Gastroesophageal sphincter (tissue), 4 donors: ENCODE measurements at regions not wholly inside any gene's neighbourhood (a gene's known extent, or its start where the extent isn't known, plus 50 kb on each side); places are given as distances from the start of the nearest gene placed in this dataset.

Experiments
- ATAC-seq: fragments of 150-250 bp; one replicate; pipeline ENCODE4 v1.9.1; 2016; ENCODE audit warnings: mild to moderate bottlenecking, moderate library complexity
- H3K27ac ChIP-seq, 4 donors: fragments of 200-600 bp; sonication (generic) in 3 of 4; 1 replicate in 3 of 4; 2 replicates in 1 of 4; pipeline ENCODE4 v1.5.1; 2016 to 2019
- H3K27me3 ChIP-seq: fragments of 200-600 bp; sonication (generic); one replicate; pipeline ENCODE4 v1.5.1; 2019
- H3K36me3 ChIP-seq, 2 donors: fragments of 200-600 bp; sonication (generic); one replicate each; pipeline ENCODE4 v1.5.1; 2019; ENCODE audit warnings: control low read depth in 1 of 2
- H3K4me1 ChIP-seq, 3 donors: fragments of 200-600 bp; sonication (generic); 1 replicate in 2 of 3; 2 replicates in 1 of 3; pipeline ENCODE4 v1.5.1; 2016 to 2019; ENCODE audit warnings: control low read depth in 2 of 3
- H3K4me3 ChIP-seq, 2 donors: fragments of 200-600 bp; sonication (generic); one replicate each; pipeline ENCODE4 v1.5.1; 2019; ENCODE audit warnings: mild to moderate bottlenecking in 1 of 2, moderate library complexity in 1 of 2
- H3K9me3 ChIP-seq, 3 donors: fragments of 200-600 bp; sonication (generic); one replicate each; pipeline ENCODE4 v1.5.1; 2017 to 2019; ENCODE audit warnings: control low read depth in 2 of 3
- CTCF ChIP-seq, 4 experiments: fragments of 200-600 bp in 2 of 4; fragments of 450-650 bp in 2 of 4; sonication (generic) in 1 of 4; IDR thresholded peaks; one replicate each; pipeline ENCODE4 v1.5.1; 2017 to 2019; ENCODE audit warnings: antibody characterized with exemption in 4 of 4, mild to moderate bottlenecking in 2 of 4, moderate library complexity in 2 of 4
- EP300 ChIP-seq: sonication (generic); formaldehyde crosslinking; IDR thresholded peaks from one replicate; pipeline ENCODE4 v1.6.1; 2017; ENCODE audit warnings: antibody characterized with exemption, mild to moderate bottlenecking
- POLR2A ChIP-seq, 2 donors: fragments of 450-650 bp; IDR thresholded peaks; one replicate each; pipeline ENCODE4 v1.6.1; 2017; ENCODE audit warnings: antibody characterized with exemption in 2 of 2, mild to moderate bottlenecking in 2 of 2, moderate library complexity in 1 of 2
- POLR2AphosphoS5 ChIP-seq: sonication (generic); formaldehyde crosslinking; IDR thresholded peaks from one replicate; pipeline ENCODE4 v1.6.1; 2017; ENCODE audit warnings: antibody characterized with exemption
- WGBS, 2 donors: methylation state at CpG; one replicate each; pipeline ENCODE4 v1.1.5; 2018; ENCODE audit warnings: low coverage in 1 of 2; 5-methylcytosine and 5-hydroxymethylcytosine counted together

- no peak overlapping the region for H3K27ac ChIP-seq
- no peaks in the 10 kb centered on the region for H3K9me3 ChIP-seq
- peaks cover 0 to 11% (median 6%) of the 10 kb centered on the region in 3 donors for H3K4me1 ChIP-seq
- TF ChIP-seq EP300 = no peak
- TF ChIP-seq POLR2AphosphoS5 = no peak
- TF ChIP-seq CTCF (IDR thresholded peaks at IDR 0.05) = no peak
- TF ChIP-seq POLR2A (IDR thresholded peaks at IDR 0.05) = no peak
- WGBS, 2 donors = 50 to 84% methylated on average over 1 to 3 of the region's 5 CpGs
- no peaks in the 10 kb centered on the region for H3K36me3 ChIP-seq
- H3K27me3 ChIP-seq = no peaks in the 10 kb centered on the region
- ATAC-seq = no peak
- no peak overlapping the region for H3K4me3 ChIP-seq
These were observed 65.1 kb upstream of the PLEKHG1 start for GRCh38 chr6:150534553-150534952.

- no peak for ATAC-seq
- TF ChIP-seq EP300 (no peak), POLR2AphosphoS5 (no peak), CTCF (IDR thresholded peaks at IDR 0.05) (no peak), POLR2A (IDR thresholded peaks at IDR 0.05) (no peak)
- WGBS, 2 donors = 86 to 89% methylated on average over 4 of the region's 4 CpGs
- no peak overlapping the region for H3K27ac ChIP-seq
- no peaks in the 10 kb centered on the region for H3K9me3 ChIP-seq
- H3K4me1 ChIP-seq = peaks cover 0 to 11% (median 6%) of the 10 kb centered on the region in 3 donors
- no peaks in the 10 kb centered on the region for H3K36me3 ChIP-seq
- H3K27me3 ChIP-seq = no peaks in the 10 kb centered on the region
- H3K4me3 ChIP-seq = no peak overlapping the region
These were observed 64.4 kb upstream of the PLEKHG1 start for GRCh38 chr6:150535151-150535804.

- Histone ChIP-seq H3K4me1 (peaks cover 0 to 11% (median 6%) of the 10 kb centered on the region in 3 donors), H3K9me3 (no peaks in the 10 kb centered on the region), H3K4me3 (no peak overlapping the region), H3K27ac (no peak overlapping the region), H3K36me3 (no peaks in the 10 kb centered on the region), H3K27me3 (no peaks in the 10 kb centered on the region)
- ATAC-seq = no peak
- no peak for TF ChIP-seq EP300
- no peak for TF ChIP-seq POLR2A (IDR thresholded peaks at IDR 0.05)
- TF ChIP-seq CTCF (IDR thresholded peaks at IDR 0.05) = no peak
- no peak for TF ChIP-seq POLR2AphosphoS5
- 83 to 91% methylated on average over 1 of the region's 1 CpG for WGBS, 2 donors
These were observed 63.9 kb upstream of the PLEKHG1 start for GRCh38 chr6:150535818-150536220.

GRCh38 chr6:150536835-150537234 is 62.9 kb upstream of the PLEKHG1 start:
- no peak for TF ChIP-seq POLR2A (IDR thresholded peaks at IDR 0.05)
- TF ChIP-seq EP300 = no peak
- no peak for TF ChIP-seq CTCF (IDR thresholded peaks at IDR 0.05)
- no peak for TF ChIP-seq POLR2AphosphoS5
- no peaks in the 10 kb centered on the region for H3K9me3 ChIP-seq
- no peaks in the 10 kb centered on the region for H3K36me3 ChIP-seq
- peaks cover 0 to 11% (median 6%) of the 10 kb centered on the region in 3 donors for H3K4me1 ChIP-seq
- no peak for ATAC-seq
- H3K4me3 ChIP-seq = no peak overlapping the region
- WGBS, 2 donors = 68 to 73% methylated on average over 4 of the region's 4 CpGs
- H3K27ac ChIP-seq = peak overlapping the region in 1 of 4 donors; percentile 8
- no peaks in the 10 kb centered on the region for H3K27me3 ChIP-seq

- Histone ChIP-seq H3K9me3 (no peaks in the 10 kb centered on the region), H3K27me3 (no peaks in the 10 kb centered on the region), H3K4me1 (peaks cover 0 to 11% (median 6%) of the 10 kb centered on the region in 3 donors), H3K36me3 (no peaks in the 10 kb centered on the region), H3K27ac (peak overlapping the region in 3 of 4 donors; percentile 8 to 31 (median 24)), H3K4me3 (no peak overlapping the region)
- TF ChIP-seq EP300 = no peak
- no peak for TF ChIP-seq POLR2A (IDR thresholded peaks at IDR 0.05)
- no peak for TF ChIP-seq POLR2AphosphoS5
- TF ChIP-seq CTCF (IDR thresholded peaks at IDR 0.05) = no peak
- 40 to 43% methylated on average over 4 of the region's 4 CpGs for WGBS, 2 donors
- no peak for ATAC-seq
These were observed 62.2 kb upstream of the PLEKHG1 start for GRCh38 chr6:150537491-150537890.
